ENCODE measurements at regions not wholly inside any gene's neighbourhood (a gene's known extent, or its start where the extent isn't known, plus 50 kb on each side); places are given as distances from the start of the nearest gene placed in this dataset.
"Not testable (repeated sequence)": the region's sequence is repeated elsewhere in the genome, so short reads cannot be mapped to it uniquely, and the experiment has no call there.

DNA sequence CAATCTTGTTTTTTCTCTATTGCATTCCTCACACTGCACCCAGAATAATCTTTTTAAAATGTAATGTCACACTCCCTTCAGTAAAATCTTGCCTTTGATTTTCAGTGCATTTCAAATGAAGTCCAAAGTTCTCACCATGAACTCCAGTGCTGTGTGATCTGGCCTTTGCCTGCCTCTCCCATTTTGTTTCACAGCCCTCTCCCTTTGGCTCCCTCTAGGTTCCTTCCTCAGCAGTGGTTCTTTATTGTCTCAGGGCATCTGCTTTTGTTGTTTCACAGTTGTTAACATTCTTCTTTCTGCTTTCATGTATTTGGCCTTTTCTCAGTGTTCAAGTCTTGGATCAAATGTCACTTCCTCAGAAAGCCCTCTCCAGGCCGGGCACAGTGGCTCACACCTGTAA, 84.5 kb upstream of the AMN1 start:
- Histone ChIP-seq H3K27me3 (replicated peaks; ENCODE audit: insufficient read depth, low read length) (no peaks in the 10 kb centered on the region), H3K4me3 (ENCODE audit: low read length) (no peak overlapping the region), H4K20me1 (ENCODE audit: insufficient read depth, low read length) (no peaks in the 10 kb centered on the region), H3K9me2 (replicated peaks; ENCODE audit: insufficient read depth, low read length) (no peaks in the 10 kb centered on the region), H3K4me2 (ENCODE audit: low read depth, low read length) (no peak overlapping the region), H3K36me3 (replicated peaks; ENCODE audit: insufficient read depth, low read length) (no peaks in the 10 kb centered on the region), H3K79me2 (ENCODE audit: low read length) (no peaks in the 10 kb centered on the region), H3K27ac (ENCODE audit: low read length) (no peak overlapping the region), H3K9ac (ENCODE audit: low read length) (no peak overlapping the region), H3K4me1 (ENCODE audit: low read length) (no peaks in the 10 kb centered on the region), H3F3A (ENCODE audit: insufficient read depth, low read length) (no peaks in the 10 kb centered on the region), H3K9me3 (replicated peaks; ENCODE audit: insufficient read depth, low read length) (no peaks in the 10 kb centered on the region), H2AFZ (ENCODE audit: low read length) (0 out of 2 replicates have a peak overlapping the region, but pooled peaks have one; percentile 7)
- DNase-seq = no peak
- TF ChIP-seq, protein P1, sequence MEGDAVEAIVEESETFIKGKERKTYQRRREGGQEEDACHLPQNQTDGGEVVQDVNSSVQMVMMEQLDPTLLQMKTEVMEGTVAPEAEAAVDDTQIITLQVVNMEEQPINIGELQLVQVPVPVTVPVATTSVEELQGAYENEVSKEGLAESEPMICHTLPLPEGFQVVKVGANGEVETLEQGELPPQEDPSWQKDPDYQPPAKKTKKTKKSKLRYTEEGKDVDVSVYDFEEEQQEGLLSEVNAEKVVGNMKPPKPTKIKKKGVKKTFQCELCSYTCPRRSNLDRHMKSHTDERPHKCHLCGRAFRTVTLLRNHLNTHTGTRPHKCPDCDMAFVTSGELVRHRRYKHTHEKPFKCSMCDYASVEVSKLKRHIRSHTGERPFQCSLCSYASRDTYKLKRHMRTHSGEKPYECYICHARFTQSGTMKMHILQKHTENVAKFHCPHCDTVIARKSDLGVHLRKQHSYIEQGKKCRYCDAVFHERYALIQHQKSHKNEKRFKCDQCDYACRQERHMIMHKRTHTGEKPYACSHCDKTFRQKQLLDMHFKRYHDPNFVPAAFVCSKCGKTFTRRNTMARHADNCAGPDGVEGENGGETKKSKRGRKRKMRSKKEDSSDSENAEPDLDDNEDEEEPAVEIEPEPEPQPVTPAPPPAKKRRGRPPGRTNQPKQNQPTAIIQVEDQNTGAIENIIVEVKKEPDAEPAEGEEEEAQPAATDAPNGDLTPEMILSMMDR (IDR thresholded peaks at IDR 0.05; ENCODE audit: low read length) = no peak
- no peak for TF ChIP-seq EZH2phosphoT487 (IDR thresholded peaks at IDR 0.05; ENCODE audit: low read length)

GRCh38 chr12:31807773-31808097, 78.9 kb upstream of the AMN1 start:
- H3F3A ChIP-seq (ENCODE audit: insufficient read depth, low read length) = no peaks in the 10 kb centered on the region
- H2AFZ ChIP-seq (ENCODE audit: low read length) = no peak overlapping the region
- H3K9me2 ChIP-seq (replicated peaks; ENCODE audit: insufficient read depth, low read length) = no peaks in the 10 kb centered on the region
- no peaks in the 10 kb centered on the region for H3K27me3 ChIP-seq (replicated peaks; ENCODE audit: insufficient read depth, low read length)
- no peak for DNase-seq
- no peak overlapping the region for H3K9ac ChIP-seq (ENCODE audit: low read length)
- H3K4me2 ChIP-seq (ENCODE audit: low read depth, low read length) = no peak overlapping the region
- no peaks in the 10 kb centered on the region for H3K36me3 ChIP-seq (replicated peaks; ENCODE audit: insufficient read depth, low read length)
- H3K79me2 ChIP-seq (ENCODE audit: low read length) = no peaks in the 10 kb centered on the region
- no peaks in the 10 kb centered on the region for H4K20me1 ChIP-seq (ENCODE audit: insufficient read depth, low read length)
- no peak overlapping the region for H3K27ac ChIP-seq (ENCODE audit: low read length)
- no peaks in the 10 kb centered on the region for H3K4me1 ChIP-seq (ENCODE audit: low read length)
- no peak overlapping the region for H3K4me3 ChIP-seq (ENCODE audit: low read length)
- H3K9me3 ChIP-seq (replicated peaks; ENCODE audit: insufficient read depth, low read length) = no peaks in the 10 kb centered on the region
- no peak for TF ChIP-seq EZH2phosphoT487 (IDR thresholded peaks at IDR 0.05; ENCODE audit: low read length)
- TF ChIP-seq, protein P1 (IDR thresholded peaks at IDR 0.05; ENCODE audit: low read length) = no peak
- no peak for TF ChIP-seq EZH2 (optimal IDR thresholded peaks at IDR 0.05; ENCODE audit: low read depth, low read length)

GRCh38 chr12:31807081-31807772, 78.4 kb upstream of the AMN1 start:
- not testable (repeated sequence) for H3K4me2 ChIP-seq (ENCODE audit: low read depth, low read length)

DNA sequence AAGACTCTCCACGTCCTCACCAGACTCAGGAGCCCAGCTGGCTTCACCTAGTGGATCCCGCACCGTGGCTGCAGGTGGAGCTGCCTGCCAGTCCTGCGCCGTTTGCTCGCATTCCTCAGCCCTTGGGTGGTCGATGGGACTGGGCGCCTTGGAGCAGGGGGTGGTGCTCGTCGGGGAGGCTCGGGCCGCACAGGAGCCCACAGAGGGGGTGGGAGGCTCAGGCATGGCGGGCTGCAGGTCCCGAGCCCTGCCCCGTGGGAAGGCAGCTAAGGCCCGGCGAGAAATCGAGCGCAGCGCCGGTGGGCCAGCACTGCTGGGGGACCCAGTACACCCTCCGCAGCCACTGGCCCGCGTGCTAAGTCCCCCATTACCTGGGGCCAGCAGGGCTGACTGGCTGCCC, 76.9 kb upstream of the AMN1 start:
- H3K9me2 ChIP-seq (replicated peaks; ENCODE audit: insufficient read depth, low read length); H4K20me1 ChIP-seq (ENCODE audit: insufficient read depth, low read length); H3K27me3 ChIP-seq (replicated peaks; ENCODE audit: insufficient read depth, low read length); H3F3A ChIP-seq (ENCODE audit: insufficient read depth, low read length); H3K36me3 ChIP-seq (replicated peaks; ENCODE audit: insufficient read depth, low read length); H3K4me1 ChIP-seq (ENCODE audit: low read length); H2AFZ ChIP-seq (ENCODE audit: low read length); H3K4me3 ChIP-seq (ENCODE audit: low read length); H3K27ac ChIP-seq (ENCODE audit: low read length); H3K79me2 ChIP-seq (ENCODE audit: low read length); H3K9ac ChIP-seq (ENCODE audit: low read length); H3K9me3 ChIP-seq (replicated peaks; ENCODE audit: insufficient read depth, low read length); DNase-seq; H3K4me2 ChIP-seq (ENCODE audit: low read depth, low read length): not testable (repeated sequence)

More at GRCh38 chr12:31807081-31807772, 78.4 kb upstream of the AMN1 start:
- H3K27me3 ChIP-seq (replicated peaks; ENCODE audit: insufficient read depth, low read length); H3K4me1 ChIP-seq (ENCODE audit: low read length); DNase-seq; H4K20me1 ChIP-seq (ENCODE audit: insufficient read depth, low read length); H3K9me2 ChIP-seq (replicated peaks; ENCODE audit: insufficient read depth, low read length); H3K9ac ChIP-seq (ENCODE audit: low read length); H3K36me3 ChIP-seq (replicated peaks; ENCODE audit: insufficient read depth, low read length); H3K27ac ChIP-seq (ENCODE audit: low read length); H3K9me3 ChIP-seq (replicated peaks; ENCODE audit: insufficient read depth, low read length); H3K4me3 ChIP-seq (ENCODE audit: low read length); H3F3A ChIP-seq (ENCODE audit: insufficient read depth, low read length); H2AFZ ChIP-seq (ENCODE audit: low read length); H3K79me2 ChIP-seq (ENCODE audit: low read length): not testable (repeated sequence)

GRCh38 chr12:31804707-31805106, 75.9 kb upstream of the AMN1 start:
- H3K79me2 ChIP-seq (ENCODE audit: low read length); H4K20me1 ChIP-seq (ENCODE audit: insufficient read depth, low read length); H3K4me2 ChIP-seq (ENCODE audit: low read depth, low read length); H3K27me3 ChIP-seq (replicated peaks; ENCODE audit: insufficient read depth, low read length); H3K4me1 ChIP-seq (ENCODE audit: low read length); H3K9ac ChIP-seq (ENCODE audit: low read length); H3K36me3 ChIP-seq (replicated peaks; ENCODE audit: insufficient read depth, low read length); H3K9me2 ChIP-seq (replicated peaks; ENCODE audit: insufficient read depth, low read length); DNase-seq; H2AFZ ChIP-seq (ENCODE audit: low read length); H3K27ac ChIP-seq (ENCODE audit: low read length); H3K4me3 ChIP-seq (ENCODE audit: low read length); H3F3A ChIP-seq (ENCODE audit: insufficient read depth, low read length); H3K9me3 ChIP-seq (replicated peaks; ENCODE audit: insufficient read depth, low read length): not testable (repeated sequence)

All from MM.1S (cell line).